Lower leg skin (tissue), 3 donors: ENCODE measurements at regions not wholly inside any gene's neighbourhood (a gene's known extent, or its start where the extent isn't known, plus 50 kb on each side); places are given as distances from the start of the nearest gene placed in this dataset.

Source experiments
- CTCF ChIP-seq, 3 donors: fragments of 450-650 bp; IDR thresholded peaks; one replicate each; pipeline ENCODE4 v1.5.1; 2016; ENCODE audit warnings: antibody characterized with exemption in 3 of 3, mild to moderate bottlenecking in 3 of 3, moderate library complexity in 2 of 3
- POLR2A ChIP-seq, 2 donors: fragments of 450-650 bp; IDR thresholded peaks; one replicate each; pipeline ENCODE4 v1.6.1; 2016 to 2017; ENCODE audit warnings: antibody characterized with exemption in 2 of 2, mild to moderate bottlenecking in 1 of 2, moderate library complexity in 1 of 2

GRCh38 chr18:45467945-45468344 lies 147.3 kb upstream of the SLC14A2 start:
- TF ChIP-seq CTCF (IDR thresholded peaks at IDR 0.05) (no peak), POLR2A (IDR thresholded peaks at IDR 0.05) (no peak)
